ENCODE measurements at regions not wholly inside any gene's neighbourhood (a gene's known extent, or its start where the extent isn't known, plus 50 kb on each side); places are given as distances from the start of the nearest gene placed in this dataset.

- Histone ChIP-seq H3K4me3 (replicated peaks in 1 of 3; ENCODE audit: low read depth in 2 of 3, low read length in 3 of 3) (no peak overlapping the region), H3K4me2 (replicated peaks; ENCODE audit: extremely low read depth, low read length, poor library complexity, severe bottlenecking) (no peak overlapping the region), H3K9ac (ENCODE audit: insufficient read depth, low read length, poor library complexity, severe bottlenecking) (no peak overlapping the region), H3K9me3 (replicated peaks in 1 of 2; ENCODE audit: control insufficient read depth in 1 of 2, insufficient read depth in 1 of 2, low read length in 2 of 2) (peaks cover 15 to 22% of the 10 kb centered on the region in 2 donors), H3K79me2 (ENCODE audit: insufficient read depth, low read length) (no peaks in the 10 kb centered on the region), H2AFZ (ENCODE audit: insufficient read depth, low read depth, low read length, poor library complexity, severe bottlenecking) (no peak overlapping the region), H3K27ac (ENCODE audit: low read depth in 1 of 2, low read length in 2 of 2) (no peak overlapping the region), H3K27me3 (ENCODE audit: control insufficient read depth in 2 of 2, insufficient read depth in 2 of 2, low read length in 2 of 2) (no peaks in the 10 kb centered on the region), H3K4me1 (ENCODE audit: control insufficient read depth in 1 of 2, insufficient read depth in 2 of 2, low read length in 2 of 2) (no peaks in the 10 kb centered on the region), H4K20me1 (ENCODE audit: insufficient read depth, low read length) (no peaks in the 10 kb centered on the region), H3K36me3 (replicated peaks in 1 of 2; ENCODE audit: control insufficient read depth in 1 of 2, insufficient read depth in 2 of 2, low read length in 2 of 2) (no peaks in the 10 kb centered on the region)
- TF ChIP-seq CTCF (IDR thresholded peaks at IDR 0.05), result no peak
- H3K9me3 Mint-ChIP-seq, result peaks cover 13 to 23% (median 18%) of the 10 kb centered on the region in 7 donors
- H3K27me3 Mint-ChIP-seq (ENCODE audit: low read depth in 3 of 3), result peaks cover 0 to 2% (median 0%) of the 10 kb centered on the region in 3 donors
- peak overlapping the region in 1 of 7 donors; percentile 36 for H3K27ac Mint-ChIP-seq
- WGBS (ENCODE audit: insufficient coverage), result 80% methylated on average over 1 of the region's 3 CpGs
- no peaks in the 10 kb centered on the region for H3K36me3 Mint-ChIP-seq
- intact Hi-C loops (cut with micrococcal nuclease), result no loop called here
- no peak for DNase-seq
- H3K4me3 Mint-ChIP-seq, result no peak overlapping the region
- no peaks in the 10 kb centered on the region for H3K4me1 Mint-ChIP-seq
Observed at GRCh38 chr3:64432870-64433269, 207.6 kb upstream of the PRICKLE2 start.

GRCh38 chr3:64431526-64432091 is 206.3 kb upstream of the PRICKLE2 start:
- no peak for TF ChIP-seq CTCF (IDR thresholded peaks at IDR 0.05)
- DNase-seq, result no peak
- no peaks in the 10 kb centered on the region for H3K4me1 ChIP-seq (ENCODE audit: control insufficient read depth in 1 of 2, insufficient read depth in 2 of 2, low read length in 2 of 2)
- no peaks in the 10 kb centered on the region for H3K79me2 ChIP-seq (ENCODE audit: insufficient read depth, low read length)
- H3K4me2 ChIP-seq (replicated peaks; ENCODE audit: extremely low read depth, low read length, poor library complexity, severe bottlenecking), result no peak overlapping the region
- no peak overlapping the region for H2AFZ ChIP-seq (ENCODE audit: insufficient read depth, low read depth, low read length, poor library complexity, severe bottlenecking)
- no peaks in the 10 kb centered on the region for H3K27me3 Mint-ChIP-seq (ENCODE audit: low read depth in 3 of 3)
- H3K36me3 ChIP-seq (replicated peaks in 1 of 2; ENCODE audit: control insufficient read depth in 1 of 2, insufficient read depth in 2 of 2, low read length in 2 of 2), result no peaks in the 10 kb centered on the region
- no peaks in the 10 kb centered on the region for H3K27me3 ChIP-seq (ENCODE audit: control insufficient read depth in 2 of 2, insufficient read depth in 2 of 2, low read length in 2 of 2)
- WGBS (ENCODE audit: insufficient coverage), result no CpG with 5 or more reads among the region's 6 CpGs
- no peaks in the 10 kb centered on the region for H3K4me1 Mint-ChIP-seq
- H3K27ac ChIP-seq (ENCODE audit: low read depth in 1 of 2, low read length in 2 of 2), result no peak overlapping the region
- H3K36me3 Mint-ChIP-seq, result no peaks in the 10 kb centered on the region
- H3K4me3 Mint-ChIP-seq, result no peak overlapping the region
- peaks cover 9 to 20% (median 17%) of the 10 kb centered on the region in 7 donors for H3K9me3 Mint-ChIP-seq
- intact Hi-C loops (cut with micrococcal nuclease), result no loop called here
- peaks cover 15 to 22% of the 10 kb centered on the region in 2 donors for H3K9me3 ChIP-seq (replicated peaks in 1 of 2; ENCODE audit: control insufficient read depth in 1 of 2, insufficient read depth in 1 of 2, low read length in 2 of 2)
- H4K20me1 ChIP-seq (ENCODE audit: insufficient read depth, low read length), result no peaks in the 10 kb centered on the region
- no peak overlapping the region for H3K4me3 ChIP-seq (replicated peaks in 1 of 3; ENCODE audit: low read depth in 2 of 3, low read length in 3 of 3)
- no peak overlapping the region for H3K9ac ChIP-seq (ENCODE audit: insufficient read depth, low read length, poor library complexity, severe bottlenecking)
- H3K27ac Mint-ChIP-seq, result no peak overlapping the region

Data from CD14-positive monocyte (primary cell).